ENCODE measurements at regions not wholly inside any gene's neighbourhood (a gene's known extent, or its start where the extent isn't known, plus 50 kb on each side); places are given as distances from the start of the nearest gene placed in this dataset.

DNA sequence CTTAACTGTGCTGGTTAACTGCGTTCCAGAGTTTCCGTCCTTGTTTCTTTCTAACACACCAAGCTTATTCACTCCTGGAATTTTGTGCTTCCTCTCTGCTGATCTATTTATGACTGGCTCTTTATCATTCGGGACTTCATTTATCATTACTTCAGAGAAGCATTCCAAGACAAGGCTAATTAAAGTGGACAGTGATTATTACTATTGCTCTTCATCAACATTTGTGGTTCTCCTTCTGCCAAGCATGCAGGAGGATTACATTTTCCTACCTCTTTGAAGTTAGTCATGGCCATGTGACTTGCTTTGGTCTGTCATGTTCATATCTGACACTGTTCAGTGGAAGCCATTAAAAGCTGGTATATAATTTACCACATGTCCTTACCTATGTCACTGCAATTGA is 172.4 kb upstream of the AGR3 start:
- no peak for DNase-seq

DNA sequence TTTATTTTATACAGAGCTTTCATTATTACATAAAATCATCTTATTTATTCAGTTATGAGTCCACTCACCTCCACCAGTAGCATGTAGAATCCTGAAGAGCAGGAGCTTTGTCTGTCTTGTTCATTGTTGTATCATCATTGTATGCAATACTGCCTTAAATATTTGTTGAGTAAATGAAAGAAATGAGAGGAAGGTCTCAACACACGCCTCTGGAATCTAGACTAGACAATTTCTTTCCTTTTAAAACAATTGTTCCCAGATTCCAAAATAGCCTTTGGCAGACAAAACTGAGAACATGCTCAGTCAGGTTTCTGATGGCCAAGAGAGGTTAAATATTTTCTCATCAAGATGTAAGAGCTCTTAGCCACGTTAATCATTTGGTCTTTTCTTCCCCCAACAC is 173.1 kb upstream of the AGR3 start:
- DNase-seq: no peak

DNA sequence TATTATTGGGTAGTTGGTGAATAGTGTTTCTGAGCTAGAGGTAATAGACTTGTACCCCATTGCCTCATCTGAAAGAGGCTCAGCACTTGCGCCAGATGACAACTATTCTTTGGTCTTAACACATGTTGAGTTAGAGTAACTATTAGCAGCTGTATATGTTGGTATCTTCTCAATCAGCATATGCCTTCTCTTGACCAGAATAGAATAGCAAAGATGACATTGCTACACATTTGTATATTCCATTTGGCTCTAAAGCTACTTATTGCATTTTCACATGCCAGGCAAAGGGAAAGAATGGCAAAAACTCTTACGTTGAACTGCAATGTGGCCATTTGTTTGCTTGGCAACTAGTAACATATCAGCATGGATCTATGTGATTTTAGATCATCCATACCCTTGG is 173.8 kb upstream of the AGR3 start:
- no peak for DNase-seq

DNA sequence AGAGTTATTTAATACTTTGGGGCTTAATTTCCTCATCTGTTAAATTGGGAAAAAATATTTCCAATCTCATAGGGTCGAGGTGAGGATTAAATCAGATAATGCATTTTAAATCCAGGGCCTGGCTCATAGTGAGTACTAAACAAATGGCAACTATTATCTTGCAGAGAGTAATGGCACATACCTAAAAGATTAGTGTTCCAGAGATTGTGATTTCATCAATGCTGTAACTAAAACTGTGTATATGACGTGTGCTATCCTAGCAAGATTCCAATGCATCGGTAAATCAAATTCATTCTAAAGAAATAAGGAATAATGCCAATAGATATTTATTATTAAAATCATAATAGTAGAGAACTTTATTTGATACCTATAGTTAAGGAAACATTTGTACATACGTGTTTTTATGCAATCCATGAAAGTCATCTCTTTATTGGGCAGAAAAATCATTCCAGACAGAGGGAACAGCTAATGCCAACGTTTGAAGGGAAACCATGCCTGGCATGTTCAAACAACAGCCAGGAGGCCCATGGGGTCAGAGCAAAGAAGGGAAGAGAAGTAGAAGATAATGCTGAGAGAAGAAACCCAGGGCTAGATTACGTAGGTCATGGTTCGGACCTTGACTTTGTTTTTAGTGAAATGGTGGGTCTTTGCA is 174.8 kb upstream of the AGR3 start:
- DNase-seq: no peak

DNA sequence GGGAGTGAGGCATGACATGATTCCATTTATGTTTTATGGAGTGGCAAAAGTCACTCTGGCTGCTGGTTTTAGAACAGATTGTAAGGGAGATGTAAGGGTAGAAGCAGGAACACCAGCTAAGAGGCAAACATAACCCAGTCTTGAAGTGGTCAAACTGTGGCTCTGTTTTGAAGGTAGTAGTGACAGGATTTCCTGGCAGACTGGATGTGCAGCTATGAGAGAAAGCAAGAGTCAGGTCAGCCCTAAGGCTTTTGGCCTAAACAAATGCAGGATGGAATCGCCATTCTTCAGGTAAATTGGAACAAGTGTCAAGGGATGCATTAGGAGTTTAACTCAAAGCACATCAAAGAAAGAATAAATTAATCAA is 175.3 kb upstream of the AGR3 start:
- no peak for DNase-seq

DNA sequence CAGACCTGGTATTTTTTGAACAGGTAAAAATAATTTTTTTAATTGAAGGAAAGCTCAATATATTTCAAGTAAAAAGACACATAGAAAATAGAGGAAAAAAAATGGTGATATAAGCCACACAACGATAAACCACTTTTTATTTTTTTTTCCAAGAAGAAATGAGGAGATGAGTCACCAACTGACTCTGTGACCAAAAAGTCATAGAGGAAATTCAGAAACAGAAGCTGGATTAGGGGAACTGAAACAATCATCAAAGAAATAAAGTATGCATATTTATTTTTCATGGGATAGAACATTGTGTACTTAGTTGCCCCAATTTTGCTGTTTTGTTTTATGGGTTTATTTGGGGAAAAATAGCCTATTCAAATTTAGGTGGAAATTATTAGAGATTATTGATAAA is 176.8 kb upstream of the AGR3 start:
- DNase-seq: no peak

DNA sequence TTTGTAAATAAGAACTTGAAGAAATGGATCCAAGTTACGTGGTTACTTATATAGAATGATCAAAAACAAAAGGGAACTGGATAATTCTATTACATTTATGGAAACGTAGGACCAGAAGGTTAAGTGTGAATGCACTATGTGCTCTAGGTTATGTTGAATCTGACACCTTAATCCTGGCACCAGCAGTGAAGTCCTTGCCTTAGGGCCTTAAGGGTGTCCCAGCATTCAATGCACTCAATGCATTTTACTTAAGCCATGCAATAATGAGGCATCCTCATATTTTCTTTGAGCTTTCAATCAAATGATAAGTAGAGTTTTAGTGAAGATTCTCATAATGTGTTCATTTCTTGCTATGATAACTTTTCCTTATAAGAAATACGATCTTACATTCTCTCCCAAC is 178.3 kb upstream of the AGR3 start:
- DNase-seq: no peak

DNA sequence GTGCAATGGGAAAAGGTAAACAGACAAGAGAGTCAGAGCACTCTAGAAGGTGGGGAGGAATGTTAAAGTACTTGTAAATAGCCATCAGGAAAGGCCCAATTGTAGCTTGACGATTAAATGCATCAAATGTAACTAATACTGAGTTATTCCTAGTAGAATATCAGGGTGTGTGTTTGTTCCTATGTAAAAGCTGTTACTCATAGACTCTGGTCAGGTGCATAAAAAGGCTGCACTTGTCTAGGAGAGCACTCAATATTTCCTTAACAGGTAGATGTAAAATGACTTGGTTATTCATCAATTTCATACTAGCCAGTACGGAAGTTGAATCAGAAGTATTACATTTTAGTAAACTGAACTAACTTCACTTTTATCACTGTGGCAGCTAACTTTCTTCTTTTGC is 179.7 kb upstream of the AGR3 start:
- no peak for DNase-seq

DNA sequence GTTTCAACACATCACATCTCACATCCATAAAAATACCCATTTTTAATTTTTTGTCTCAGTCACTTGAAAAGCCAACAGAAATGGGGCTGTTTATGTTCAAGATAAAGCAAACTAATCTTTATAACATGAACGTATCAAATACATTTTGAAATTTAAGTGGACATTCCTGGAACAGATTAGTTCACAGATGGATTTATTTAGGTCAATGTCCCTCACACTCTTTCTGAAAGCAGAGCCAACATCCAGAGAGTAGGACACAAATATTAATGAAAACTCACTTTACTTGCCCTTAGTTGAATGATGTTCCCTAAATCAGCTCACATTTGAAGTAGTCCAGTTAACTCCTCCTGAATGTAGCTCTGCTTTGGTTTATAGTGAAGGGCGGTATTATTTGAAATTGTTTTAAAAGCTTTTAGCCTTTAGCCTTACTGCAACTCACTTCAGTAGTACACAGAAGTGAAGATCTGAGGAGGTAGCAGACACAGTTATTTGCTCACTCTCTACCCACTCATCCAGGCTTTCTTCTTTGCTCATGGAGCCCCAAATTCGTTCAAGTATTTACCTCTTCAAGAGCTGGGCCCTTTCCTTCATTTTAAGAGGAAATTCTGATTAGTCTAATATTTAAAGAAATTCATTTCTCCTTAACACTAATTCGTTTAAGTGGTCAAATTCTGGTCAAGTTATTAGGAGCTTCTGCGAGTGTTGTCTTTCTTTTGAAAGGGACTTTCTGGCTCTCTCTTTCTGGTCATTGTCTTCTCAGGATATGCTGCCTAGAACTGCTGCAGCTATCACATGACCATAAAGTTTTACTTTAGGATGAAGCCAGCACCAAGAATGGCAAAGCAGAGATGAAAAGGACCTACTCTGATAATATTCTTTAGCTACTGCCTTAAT is 180.6 kb upstream of the AGR3 start:
- no peak for DNase-seq

DNA sequence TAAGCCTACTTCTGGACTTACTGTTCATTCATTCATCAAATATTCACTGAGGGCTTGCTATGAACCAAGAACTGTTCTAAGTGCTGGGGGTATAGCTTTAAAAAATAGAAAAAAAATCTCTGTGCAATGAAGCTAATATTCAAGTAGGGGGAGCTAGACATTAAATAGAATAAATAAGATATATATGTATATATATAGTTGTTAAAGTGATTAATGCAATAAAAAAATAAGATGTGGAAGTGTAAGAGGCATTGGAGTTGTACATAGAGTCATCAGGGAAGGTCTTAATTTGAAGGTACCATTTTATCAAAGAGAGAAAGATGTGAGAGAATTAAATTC is 181.2 kb upstream of the AGR3 start:
- DNase-seq: no peak

DNA sequence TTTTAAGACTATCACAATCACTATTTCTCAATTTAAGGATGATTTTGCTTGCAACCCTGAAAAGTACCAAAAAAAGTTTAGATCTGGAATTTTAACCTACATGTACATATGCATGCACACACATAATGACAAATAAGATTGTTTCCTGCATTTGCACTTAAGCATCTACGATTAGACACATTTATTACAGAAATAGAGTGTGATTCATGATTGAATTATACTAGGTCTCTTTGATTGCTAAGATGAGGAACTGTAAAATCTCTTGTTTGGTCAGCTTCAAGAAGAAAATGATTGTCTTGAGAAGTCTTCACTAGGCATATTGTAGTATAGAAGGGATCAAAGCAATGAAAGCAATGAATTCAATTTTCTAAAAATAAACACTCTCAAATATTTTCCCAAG is 185.9 kb upstream of the AGR3 start:
- no peak for DNase-seq

DNA sequence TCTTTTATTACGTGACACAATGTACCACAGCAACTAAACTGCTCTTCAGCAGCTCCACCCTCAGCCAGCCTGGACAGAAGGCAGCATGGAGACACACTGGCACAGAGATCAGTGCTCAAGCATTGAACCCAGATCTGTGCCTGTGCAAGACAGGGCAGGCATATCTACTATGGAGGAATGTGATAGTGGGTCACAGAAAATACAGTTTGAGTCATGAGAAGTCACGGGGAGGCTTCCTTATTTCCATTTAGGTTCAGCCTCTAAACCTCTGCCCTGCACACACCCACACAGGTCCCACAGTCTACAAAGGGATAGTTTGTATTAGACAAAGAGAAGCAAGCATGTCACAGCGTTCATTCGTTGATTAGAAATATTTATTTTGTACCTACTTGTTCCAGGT is 187.4 kb upstream of the AGR3 start:
- no peak for DNase-seq

DNA sequence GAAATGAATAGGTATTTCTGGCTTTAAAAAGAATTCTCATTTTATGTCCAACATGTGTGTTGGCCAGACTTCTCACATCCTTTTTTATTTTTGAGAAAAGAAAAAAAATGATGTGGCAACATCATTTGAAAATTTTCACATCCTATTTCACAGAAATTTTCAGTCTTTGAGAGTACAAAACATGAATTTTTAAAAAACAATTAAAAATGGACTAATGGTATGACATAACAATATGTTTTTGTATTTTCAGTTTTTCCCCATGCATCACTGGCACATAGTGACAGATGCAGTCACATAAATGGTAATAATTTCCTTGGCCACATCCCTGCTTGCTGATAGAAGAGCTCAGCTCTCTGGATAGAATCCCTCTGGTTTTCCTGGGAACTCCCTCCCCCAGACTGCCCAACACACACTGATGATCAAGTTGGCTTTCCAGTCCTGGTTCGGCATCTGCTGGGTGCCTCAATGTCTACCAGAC is 188.5 kb upstream of the AGR3 start:
- no peak for DNase-seq

DNA sequence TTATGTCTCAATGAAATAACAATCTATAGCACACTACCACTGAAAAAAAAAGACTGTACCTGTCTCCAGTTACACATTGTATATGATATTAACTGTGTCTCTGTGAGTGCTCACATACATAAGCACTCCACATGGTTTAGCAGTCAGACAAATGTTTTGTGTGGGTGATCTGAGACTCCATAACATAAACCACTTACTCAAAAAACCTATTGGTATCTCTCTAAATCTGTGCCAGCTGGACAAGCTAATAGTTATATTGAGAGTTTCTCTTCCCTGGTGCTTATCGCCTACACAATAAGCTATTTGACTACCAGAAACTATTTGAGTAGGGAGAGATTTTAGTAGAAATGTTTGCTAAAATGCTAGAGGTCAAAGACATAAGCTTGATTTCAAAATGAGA is 190.1 kb upstream of the AGR3 start:
- no peak for DNase-seq

DNA sequence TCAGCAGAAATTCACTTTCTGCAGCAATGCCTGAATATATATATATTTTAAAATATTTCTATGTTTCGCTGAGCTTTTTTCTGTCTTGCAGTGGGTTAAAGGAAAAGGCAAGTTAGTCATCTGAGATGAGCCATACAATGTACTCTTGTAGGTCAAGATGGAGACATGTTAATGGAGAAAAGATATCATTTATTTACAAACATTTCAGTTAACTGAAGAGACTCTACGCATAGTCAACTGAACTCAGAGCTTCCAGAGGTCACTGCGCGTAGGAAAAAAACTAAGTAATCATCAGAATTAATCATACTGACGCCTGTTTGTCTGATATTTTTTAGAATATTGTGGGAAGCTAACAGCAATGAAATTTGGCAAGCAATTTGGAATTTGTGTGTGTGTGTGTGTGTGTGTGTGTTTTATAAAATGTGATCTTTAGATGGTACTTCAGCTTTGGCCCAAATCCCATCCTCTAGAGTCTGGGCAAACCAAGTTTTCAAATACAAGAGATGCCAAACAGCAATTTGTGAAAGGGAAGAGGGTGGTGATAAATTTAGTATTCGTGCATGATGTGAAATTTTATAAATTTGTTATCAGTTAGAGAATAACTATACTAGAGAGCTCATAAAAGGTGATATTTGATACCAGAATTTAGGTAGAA is 193.9 kb upstream of the AGR3 start:
- no peak for DNase-seq

DNA sequence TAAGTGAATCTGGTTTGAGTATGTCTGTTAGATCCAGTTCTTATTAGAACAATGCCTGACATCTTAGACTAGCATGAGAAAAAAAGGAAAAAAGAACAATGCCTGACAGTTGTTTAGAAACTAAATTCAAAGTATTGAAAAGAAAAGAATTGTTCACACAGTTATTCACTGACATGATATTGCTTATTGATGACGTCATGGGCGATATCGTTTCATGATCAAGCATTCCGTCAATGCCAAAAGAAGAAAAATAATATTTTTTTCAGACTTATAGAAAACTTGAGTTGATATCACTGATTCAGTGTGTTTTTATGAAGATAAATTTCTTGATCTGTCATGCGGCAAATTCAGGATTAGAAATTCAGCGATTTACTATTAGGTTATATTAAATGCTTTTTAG is 196.5 kb upstream of the AGR3 start:
- DNase-seq: no peak

DNA sequence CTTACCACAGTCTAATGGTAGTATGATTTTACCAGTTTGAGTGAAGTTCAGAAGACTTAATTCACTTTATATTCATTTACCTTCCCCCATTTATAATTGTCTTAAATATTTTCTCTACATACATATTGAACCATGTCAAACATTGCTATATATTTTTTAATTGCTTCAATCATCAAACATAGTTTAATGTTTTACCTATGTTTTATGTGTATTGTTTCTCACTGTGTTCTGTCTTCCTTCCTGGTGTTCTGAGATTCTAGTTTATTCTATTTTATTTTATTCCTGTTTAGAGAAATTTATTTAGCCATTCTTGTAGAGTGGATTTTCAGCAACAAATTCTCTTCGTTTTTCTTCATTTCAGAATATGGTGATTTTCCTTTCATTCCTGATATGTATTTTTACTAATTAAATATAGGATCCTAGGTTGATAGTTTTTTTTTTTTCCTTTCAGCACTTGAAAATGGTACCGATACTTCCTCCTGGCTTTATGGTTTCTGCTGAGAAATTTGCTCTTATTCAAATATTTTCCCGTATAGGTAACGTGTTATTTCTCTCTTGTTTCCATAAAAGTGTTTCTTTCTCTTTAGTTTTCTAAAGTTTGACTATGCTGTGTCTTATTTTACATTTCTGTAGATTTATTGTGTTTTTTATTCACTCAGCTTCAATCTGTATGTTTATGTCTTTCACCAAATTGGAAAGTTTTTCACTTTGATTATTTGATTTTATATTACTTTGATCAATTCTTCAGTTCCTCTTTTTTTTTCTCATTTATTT is 201.8 kb upstream of the AGR3 start:
- DNase-seq: no peak

DNA sequence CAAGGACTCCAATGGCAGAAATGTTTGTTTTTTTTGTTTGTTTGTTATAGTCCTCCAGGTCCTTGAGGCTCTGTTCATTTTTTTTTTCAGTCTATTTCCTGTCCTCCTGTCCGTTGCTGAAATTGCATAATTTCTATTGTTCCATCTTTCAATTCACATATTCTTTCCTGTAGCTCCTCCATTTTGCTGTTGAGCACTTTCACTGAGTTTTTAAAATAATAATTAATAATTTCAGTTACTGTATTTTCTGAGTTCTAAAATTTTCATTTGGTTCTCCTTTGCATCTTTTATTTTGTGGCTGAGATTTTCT is 202.3 kb upstream of the AGR3 start:
- no peak for DNase-seq

DNA sequence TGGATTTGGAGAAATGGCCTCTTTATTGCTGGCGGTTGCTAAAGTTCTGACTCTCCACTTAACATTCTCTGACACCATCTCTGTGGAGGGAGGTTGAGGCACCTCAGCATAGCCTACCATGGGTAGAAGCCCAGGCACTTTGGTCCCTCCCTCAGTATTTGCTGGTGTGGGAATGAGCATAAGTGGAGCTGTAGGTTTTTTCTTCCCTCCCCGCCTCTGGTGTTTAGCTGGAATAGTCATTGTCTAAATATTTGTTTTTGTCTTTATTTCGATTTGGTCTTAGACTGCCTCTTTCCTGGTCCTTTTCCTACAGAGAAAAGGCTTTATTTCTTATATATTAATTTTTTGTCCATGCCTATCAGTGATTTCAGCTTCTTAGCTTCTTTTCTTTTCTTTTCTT is 203.4 kb upstream of the AGR3 start:
- DNase-seq: no peak

DNA sequence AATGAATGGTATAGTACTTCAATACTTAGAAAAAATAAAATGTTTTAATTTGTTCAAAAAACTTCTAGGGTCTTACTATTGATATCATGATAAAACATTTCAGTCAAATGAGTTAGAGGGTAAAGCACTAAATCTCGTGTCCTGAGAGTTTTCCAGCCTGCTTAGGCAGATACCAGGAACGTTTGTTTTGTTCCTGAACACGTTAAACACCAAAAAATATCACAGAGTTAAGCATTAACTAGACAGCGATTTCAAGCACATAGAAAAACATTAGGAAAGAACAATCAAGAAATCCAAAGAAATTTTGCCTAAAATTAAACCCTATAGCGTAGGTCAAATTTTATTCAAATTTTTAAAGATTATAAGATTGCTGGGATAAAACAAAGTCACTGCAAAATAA is 204.6 kb upstream of the AGR3 start:
- no peak for DNase-seq

DNA sequence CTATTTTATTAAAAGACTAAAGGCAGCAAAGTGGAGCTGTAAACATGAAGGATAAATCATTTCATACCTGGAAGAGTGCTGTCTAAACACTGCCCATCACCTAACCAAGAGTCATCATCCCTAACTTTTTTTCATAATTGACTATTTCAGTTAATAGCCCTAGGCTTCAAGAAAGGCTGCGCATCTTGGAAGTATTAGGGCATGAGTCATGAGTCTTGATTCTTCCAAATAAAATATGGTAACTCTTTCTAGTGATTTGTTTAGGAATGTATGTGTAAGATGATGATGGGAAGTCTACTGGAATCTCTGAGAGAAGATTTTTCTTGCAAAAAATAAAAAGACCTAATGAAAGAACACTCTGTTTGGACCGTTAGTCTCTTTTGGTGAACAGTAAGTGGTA is 207.7 kb upstream of the AHR start:
- no peak for DNase-seq

DNA sequence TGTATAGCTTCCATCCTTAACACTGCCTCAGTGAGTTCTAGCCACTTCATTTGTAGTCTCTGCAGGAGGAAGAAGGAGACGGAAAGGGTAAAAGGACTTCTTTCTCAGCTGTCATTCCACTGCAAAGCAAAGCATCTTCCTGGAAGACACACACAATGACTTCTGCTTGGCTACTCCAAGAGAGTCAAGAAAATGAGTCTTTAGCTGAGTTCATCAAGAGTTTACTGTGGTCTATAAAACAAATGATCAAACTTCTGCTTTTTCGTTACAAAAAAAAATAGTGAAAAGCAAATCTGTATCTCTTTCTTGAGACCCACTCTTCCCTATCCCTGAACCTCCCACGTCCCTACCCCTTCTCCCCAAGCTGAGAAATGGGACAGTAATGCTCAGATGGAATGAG is 205.0 kb upstream of the AHR start:
- no peak for DNase-seq

DNA sequence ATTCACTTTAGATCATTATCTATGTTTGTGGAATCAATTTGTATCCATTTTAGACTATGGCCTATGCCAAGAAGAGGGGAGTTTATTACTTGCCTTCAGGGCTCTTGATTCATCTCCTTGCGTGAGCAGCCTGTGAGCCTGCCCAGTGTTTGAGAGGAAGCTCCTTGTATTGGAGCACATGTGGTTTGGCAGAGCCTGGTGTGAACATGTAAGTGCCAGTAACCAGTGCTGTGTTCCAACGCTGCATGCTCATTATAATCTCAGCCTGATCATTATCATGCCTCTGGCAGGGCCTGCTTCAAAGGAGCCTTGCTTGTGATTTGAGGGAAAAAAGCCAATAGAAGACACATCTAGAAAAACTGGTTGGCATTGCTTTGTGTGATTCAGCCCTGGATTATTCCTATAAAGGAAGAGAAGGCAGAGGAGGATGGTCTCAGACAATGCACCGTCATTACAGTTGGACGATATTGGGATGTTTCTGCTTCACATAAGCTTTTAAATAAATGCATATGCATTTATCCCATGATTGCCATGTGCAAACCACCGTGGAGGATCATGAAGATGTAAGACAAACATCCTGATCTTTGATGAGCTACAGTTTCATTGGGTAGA is 203.4 kb upstream of the AHR start:
- no peak for DNase-seq

Data from NCI-H1417 treated with DMSO at 0.1 percent for 48 hours (cell line).